Mesenchymal stem cell (in vitro differentiated cells and primary cell): ENCODE measurements at regions not wholly inside any gene's neighbourhood (a gene's known extent, or its start where the extent isn't known, plus 50 kb on each side); places are given as distances from the start of the nearest gene placed in this dataset.

Source experiments
- DNase-seq: peaks from one replicate; pipeline ENCODE4 v3.0.0-alpha.2; 2013
- H2AFZ ChIP-seq: one replicate; pipeline ENCODE4 v1.6.1; 2013; ENCODE audit warnings: low read depth, mild to moderate bottlenecking, control low read depth, inconsistent platforms, low read length, moderate library complexity
- H2AK5ac ChIP-seq: 2 replicates; pipeline ENCODE4 v1.6.1; 2013; ENCODE audit warnings: low read length, moderate library complexity, mild to moderate bottlenecking, inconsistent platforms; ENCODE audit not compliant: severe bottlenecking
- H2BK120ac ChIP-seq: one replicate; pipeline ENCODE4 v1.6.1; 2013; ENCODE audit warnings: low read depth, mild to moderate bottlenecking, inconsistent platforms, low read length, moderate library complexity
- H2BK12ac ChIP-seq, 2 experiments: one replicate each; pipeline ENCODE4 v1.6.1; 2013; ENCODE audit warnings: inconsistent platforms in 2 of 2, low read length in 2 of 2, mild to moderate bottlenecking in 2 of 2, moderate library complexity in 2 of 2, control low read depth in 1 of 2
- H2BK15ac ChIP-seq: one replicate; pipeline ENCODE4 v1.6.1; 2013; ENCODE audit warnings: mild to moderate bottlenecking, low read depth, inconsistent platforms; ENCODE audit not compliant: poor library complexity, severe bottlenecking
- H2BK5ac ChIP-seq: 2 replicates; pipeline ENCODE4 v1.6.1; 2013; ENCODE audit warnings: low read depth, mild to moderate bottlenecking, low read length, control low read depth, inconsistent platforms; ENCODE audit not compliant: poor library complexity, severe bottlenecking
- H3K14ac ChIP-seq, 2 experiments: one replicate each; pipeline ENCODE4 v1.6.1; 2013; ENCODE audit warnings: inconsistent platforms in 2 of 2, low read length in 2 of 2, control low read depth in 1 of 2, mild to moderate bottlenecking in 1 of 2, moderate library complexity in 1 of 2
- H3K18ac ChIP-seq, 2 experiments: one replicate each; pipeline ENCODE4 v1.6.1; 2013; ENCODE audit warnings: inconsistent platforms in 2 of 2, low read length in 2 of 2, control low read depth in 1 of 2, low read depth in 1 of 2, mild to moderate bottlenecking in 1 of 2
- H3K23ac ChIP-seq, 2 experiments: one replicate each; pipeline ENCODE4 v1.6.1; 2013; ENCODE audit warnings: inconsistent platforms in 2 of 2, low read length in 2 of 2, mild to moderate bottlenecking in 2 of 2, moderate library complexity in 2 of 2, control low read depth in 1 of 2
- H3K27ac ChIP-seq: 2 replicates; pipeline ENCODE4 v1.5.1; 2013; ENCODE audit warnings: mild to moderate bottlenecking, moderate library complexity, low read length, control low read depth, inconsistent platforms; ENCODE audit not compliant: poor library complexity, severe bottlenecking
- H3K27me3 ChIP-seq, 2 experiments: 2 replicates each; pipeline versions ENCODE4 v1.6.1 to v1.7.0; 2013; ENCODE audit warnings: low read length in 2 of 2, mild to moderate bottlenecking in 2 of 2, moderate library complexity in 2 of 2, control low read depth in 1 of 2, inconsistent platforms in 1 of 2; ENCODE audit not compliant: control insufficient read depth in 1 of 2, insufficient read depth in 1 of 2
- H3K36me3 ChIP-seq, 2 experiments: 2 replicates each; pipeline versions ENCODE4 v1.6.1 to v1.7.0; 2013; ENCODE audit warnings: low read length in 2 of 2, control low read depth in 1 of 2, inconsistent platforms in 1 of 2, low read depth in 1 of 2, mild to moderate bottlenecking in 1 of 2; ENCODE audit not compliant: insufficient read depth in 2 of 2, control insufficient read depth in 1 of 2
- H3K4ac ChIP-seq, 2 experiments: one replicate each; pipeline ENCODE4 v1.6.1; 2013; ENCODE audit warnings: inconsistent platforms in 2 of 2, low read length in 2 of 2, mild to moderate bottlenecking in 2 of 2, moderate library complexity in 2 of 2, control low read depth in 1 of 2, low read depth in 1 of 2
- H3K4me1 ChIP-seq: 2 replicates; pipeline ENCODE4 v1.6.1; 2013; ENCODE audit warnings: low read depth, low read length, control low read depth; ENCODE audit not compliant: control insufficient read depth, insufficient read depth
- H3K4me2 ChIP-seq: 2 replicates; pipeline ENCODE4 v1.6.1; 2013; ENCODE audit warnings: low read length, mild to moderate bottlenecking, inconsistent platforms; ENCODE audit not compliant: poor library complexity, severe bottlenecking
- H3K4me3 ChIP-seq, 2 experiments: 2 replicates each; pipeline versions ENCODE4 v1.5.1 to v1.7.0; 2013; ENCODE audit warnings: low read length in 2 of 2, mild to moderate bottlenecking in 2 of 2, control low read depth in 1 of 2, low read depth in 1 of 2; ENCODE audit not compliant: insufficient read depth in 1 of 2
- H3K79me1 ChIP-seq: replicated peaks from 2 replicates; pipeline ENCODE4 v1.6.1; 2013; ENCODE audit warnings: mild to moderate bottlenecking, control low read depth, low read length, inconsistent platforms; ENCODE audit not compliant: poor library complexity, severe bottlenecking
- H3K9ac ChIP-seq: 2 replicates; pipeline ENCODE4 v1.7.0; 2013; ENCODE audit warnings: mild to moderate bottlenecking, low read length, moderate library complexity
- H3K9me3 ChIP-seq: 2 replicates; pipeline ENCODE4 v1.7.0; 2013; ENCODE audit warnings: mild to moderate bottlenecking, low read length; ENCODE audit not compliant: control insufficient read depth
- H4K8ac ChIP-seq: one replicate; pipeline ENCODE4 v1.6.1; 2013; ENCODE audit warnings: inconsistent platforms, mild to moderate bottlenecking, low read length, moderate library complexity
- H4K91ac ChIP-seq: one replicate; pipeline ENCODE4 v1.6.1; 2013; ENCODE audit warnings: mild to moderate bottlenecking, low read length, inconsistent platforms
- WGBS: methylation state at CpG from one replicate; pipeline ENCODE4 v1.1.7; 2013; ENCODE audit warnings: mixed read lengths; 5-methylcytosine and 5-hydroxymethylcytosine counted together

GRCh38 chr4:14504162-14504561 lies 498.1 kb upstream of the CPEB2 start:
- H3K79me1 ChIP-seq: no peaks in the 10 kb centered on the region
- DNase-seq: no peak
- H2BK5ac ChIP-seq: no peak overlapping the region
- H3K14ac ChIP-seq: no peak overlapping the region
- 63% methylated on average over 2 of the region's 2 CpGs for WGBS
- H4K8ac ChIP-seq: no peak overlapping the region
- H3K23ac ChIP-seq: no peak overlapping the region
- no peak overlapping the region for H3K4me3 ChIP-seq
- no peak overlapping the region for H2AFZ ChIP-seq
- no peak overlapping the region for H3K4me2 ChIP-seq
- H4K91ac ChIP-seq: no peak overlapping the region
- H3K4ac ChIP-seq: no peak overlapping the region
- H2BK15ac ChIP-seq: no peak overlapping the region
- no peak overlapping the region for H2BK120ac ChIP-seq
- H3K36me3 ChIP-seq: no peaks in the 10 kb centered on the region
- H3K18ac ChIP-seq: no peak overlapping the region
- H2BK12ac ChIP-seq: no peak overlapping the region
- no peaks in the 10 kb centered on the region for H3K9me3 ChIP-seq
- H2AK5ac ChIP-seq: no peak overlapping the region
- H3K9ac ChIP-seq: no peak overlapping the region
- no peaks in the 10 kb centered on the region for H3K27me3 ChIP-seq
- H3K4me1 ChIP-seq: no peaks in the 10 kb centered on the region
- no peak overlapping the region for H3K27ac ChIP-seq

- no peak overlapping the region for H3K4me2 ChIP-seq
- no peak overlapping the region for H3K18ac ChIP-seq
- no peak overlapping the region for H2BK5ac ChIP-seq
- no peaks in the 10 kb centered on the region for H3K79me1 ChIP-seq
- H3K36me3 ChIP-seq: no peaks in the 10 kb centered on the region
- H2AFZ ChIP-seq: no peak overlapping the region
- H3K9me3 ChIP-seq: no peaks in the 10 kb centered on the region
- no peak overlapping the region for H3K9ac ChIP-seq
- H2AK5ac ChIP-seq: no peak overlapping the region
- H2BK120ac ChIP-seq: no peak overlapping the region
- no peak overlapping the region for H4K8ac ChIP-seq
- H3K27ac ChIP-seq: no peak overlapping the region
- no peak overlapping the region for H4K91ac ChIP-seq
- no peak overlapping the region for H2BK12ac ChIP-seq
- 87% methylated on average over 4 of the region's 4 CpGs for WGBS
- DNase-seq: no peak
- no peaks in the 10 kb centered on the region for H3K27me3 ChIP-seq
- no peaks in the 10 kb centered on the region for H3K4me1 ChIP-seq
- no peak overlapping the region for H2BK15ac ChIP-seq
- no peak overlapping the region for H3K4ac ChIP-seq
- H3K23ac ChIP-seq: no peak overlapping the region
- H3K14ac ChIP-seq: no peak overlapping the region
- no peak overlapping the region for H3K4me3 ChIP-seq
Measured at GRCh38 chr4:14513471-14513870, 488.8 kb upstream of the CPEB2 start.

- no peak overlapping the region for H2BK120ac ChIP-seq
- 90% methylated on average over 2 of the region's 2 CpGs for WGBS
- no peak overlapping the region for H3K9ac ChIP-seq
- no peaks in the 10 kb centered on the region for H3K27me3 ChIP-seq
- H3K23ac ChIP-seq: no peak overlapping the region
- H3K4me1 ChIP-seq: no peaks in the 10 kb centered on the region
- H2AFZ ChIP-seq: no peak overlapping the region
- H3K18ac ChIP-seq: no peak overlapping the region
- no peak overlapping the region for H3K4ac ChIP-seq
- H3K4me2 ChIP-seq: no peak overlapping the region
- H3K27ac ChIP-seq: no peak overlapping the region
- H3K36me3 ChIP-seq: no peaks in the 10 kb centered on the region
- no peak overlapping the region for H2AK5ac ChIP-seq
- no peak for DNase-seq
- no peak overlapping the region for H4K8ac ChIP-seq
- no peak overlapping the region for H3K4me3 ChIP-seq
- no peaks in the 10 kb centered on the region for H3K79me1 ChIP-seq
- no peak overlapping the region for H4K91ac ChIP-seq
- no peak overlapping the region for H2BK15ac ChIP-seq
- H3K14ac ChIP-seq: no peak overlapping the region
- H3K9me3 ChIP-seq: no peaks in the 10 kb centered on the region
- H2BK5ac ChIP-seq: no peak overlapping the region
- no peak overlapping the region for H2BK12ac ChIP-seq
Measured at GRCh38 chr4:14515556-14515955, 486.7 kb upstream of the CPEB2 start.

GRCh38 chr4:14518136-14518535 lies 484.1 kb upstream of the CPEB2 start:
- Histone ChIP-seq H2AK5ac (no peak overlapping the region), H3K4ac (no peak overlapping the region), H2BK15ac (no peak overlapping the region), H3K9ac (no peak overlapping the region), H3K4me3 (no peak overlapping the region), H3K36me3 (no peaks in the 10 kb centered on the region), H3K4me2 (no peak overlapping the region), H3K9me3 (peaks cover 4% of the 10 kb centered on the region), H2BK12ac (no peak overlapping the region), H2AFZ (no peak overlapping the region), H3K18ac (no peak overlapping the region), H3K27ac (no peak overlapping the region), H3K4me1 (no peaks in the 10 kb centered on the region), H4K91ac (no peak overlapping the region), H3K79me1 (no peaks in the 10 kb centered on the region), H3K23ac (no peak overlapping the region), H4K8ac (no peak overlapping the region), H2BK120ac (no peak overlapping the region), H3K14ac (no peak overlapping the region), H2BK5ac (no peak overlapping the region), H3K27me3 (no peaks in the 10 kb centered on the region)
- WGBS: 20% methylated on average over 1 of the region's 2 CpGs
- DNase-seq: no peak
